Endothelial cell (in vitro differentiated cells): ENCODE measurements at regions not wholly inside any gene's neighbourhood (a gene's known extent, or its start where the extent isn't known, plus 50 kb on each side); places are given as distances from the start of the nearest gene placed in this dataset.
A peak's percentile ranks its signal among the peaks of the same experiment; 100 is the strongest.

Experiments used
- DNase-seq: peaks from one replicate; pipeline ENCODE4 v3.0.0; 2021; ENCODE audit warnings: low spot score
- H3K27ac Mint-ChIP-seq: one replicate; pipeline ENCODE4 v1.8.0; 2021; ENCODE audit warnings: mixed read lengths, inconsistent platforms; ENCODE audit not compliant: unreplicated experiment
- H3K27me3 Mint-ChIP-seq: one replicate; pipeline ENCODE4 v1.8.0; 2021; ENCODE audit warnings: mild to moderate bottlenecking, moderate library complexity, mixed read lengths, inconsistent platforms; ENCODE audit not compliant: unreplicated experiment
- H3K36me3 Mint-ChIP-seq: one replicate; pipeline ENCODE4 v1.8.0; 2021; ENCODE audit warnings: mild to moderate bottlenecking, low read depth, mixed read lengths, inconsistent platforms; ENCODE audit not compliant: unreplicated experiment
- H3K4me1 Mint-ChIP-seq: one replicate; pipeline ENCODE4 v1.8.0; 2021; ENCODE audit warnings: mild to moderate bottlenecking, mixed read lengths, inconsistent platforms; ENCODE audit not compliant: unreplicated experiment
- H3K4me3 Mint-ChIP-seq: one replicate; pipeline ENCODE4 v1.8.0; 2021; ENCODE audit warnings: mild to moderate bottlenecking, mixed read lengths, inconsistent platforms; ENCODE audit not compliant: unreplicated experiment
- H3K9me3 Mint-ChIP-seq: one replicate; pipeline ENCODE4 v1.8.0; 2021; ENCODE audit warnings: mixed read lengths, inconsistent platforms; ENCODE audit not compliant: unreplicated experiment
- TF ChIP-seq, protein P1 (sequence below): fragments of 200-600 bp; sonication (generic); IDR thresholded peaks from one replicate; pipeline ENCODE4 v1.5.0; 2021; ENCODE audit warnings: antibody characterized with exemption; ENCODE audit not compliant: unreplicated experiment

DNA sequence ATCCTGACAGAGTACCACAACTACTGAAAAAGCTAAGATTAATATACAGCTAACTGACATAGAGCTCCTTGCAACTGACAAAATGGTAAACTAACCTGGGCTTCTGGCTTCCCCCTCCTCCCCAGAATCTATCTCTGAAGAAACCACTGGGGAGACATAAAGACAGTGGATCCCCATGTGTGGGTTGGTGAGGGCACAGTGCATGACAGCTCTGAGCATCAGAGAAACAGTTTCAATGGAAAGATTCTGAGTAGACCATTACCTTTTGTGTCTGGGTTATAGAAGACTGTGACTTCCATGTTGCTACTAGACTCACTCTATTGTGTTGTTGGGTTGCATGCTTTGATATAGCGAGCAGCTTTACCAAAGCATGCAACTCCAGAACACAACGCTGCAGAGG is 247.4 kb downstream of the EFCAB11 start:
- Mint-ChIP-seq H3K4me1 (no peaks in the 10 kb centered on the region), H3K4me3 (no peak overlapping the region), H3K9me3 (no peaks in the 10 kb centered on the region), H3K27me3 (peaks cover 2% of the 10 kb centered on the region), H3K27ac (no peak overlapping the region), H3K36me3 (no peaks in the 10 kb centered on the region)
- DNase-seq, result no peak
- TF ChIP-seq, protein P1, sequence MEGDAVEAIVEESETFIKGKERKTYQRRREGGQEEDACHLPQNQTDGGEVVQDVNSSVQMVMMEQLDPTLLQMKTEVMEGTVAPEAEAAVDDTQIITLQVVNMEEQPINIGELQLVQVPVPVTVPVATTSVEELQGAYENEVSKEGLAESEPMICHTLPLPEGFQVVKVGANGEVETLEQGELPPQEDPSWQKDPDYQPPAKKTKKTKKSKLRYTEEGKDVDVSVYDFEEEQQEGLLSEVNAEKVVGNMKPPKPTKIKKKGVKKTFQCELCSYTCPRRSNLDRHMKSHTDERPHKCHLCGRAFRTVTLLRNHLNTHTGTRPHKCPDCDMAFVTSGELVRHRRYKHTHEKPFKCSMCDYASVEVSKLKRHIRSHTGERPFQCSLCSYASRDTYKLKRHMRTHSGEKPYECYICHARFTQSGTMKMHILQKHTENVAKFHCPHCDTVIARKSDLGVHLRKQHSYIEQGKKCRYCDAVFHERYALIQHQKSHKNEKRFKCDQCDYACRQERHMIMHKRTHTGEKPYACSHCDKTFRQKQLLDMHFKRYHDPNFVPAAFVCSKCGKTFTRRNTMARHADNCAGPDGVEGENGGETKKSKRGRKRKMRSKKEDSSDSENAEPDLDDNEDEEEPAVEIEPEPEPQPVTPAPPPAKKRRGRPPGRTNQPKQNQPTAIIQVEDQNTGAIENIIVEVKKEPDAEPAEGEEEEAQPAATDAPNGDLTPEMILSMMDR, result no peak

DNA sequence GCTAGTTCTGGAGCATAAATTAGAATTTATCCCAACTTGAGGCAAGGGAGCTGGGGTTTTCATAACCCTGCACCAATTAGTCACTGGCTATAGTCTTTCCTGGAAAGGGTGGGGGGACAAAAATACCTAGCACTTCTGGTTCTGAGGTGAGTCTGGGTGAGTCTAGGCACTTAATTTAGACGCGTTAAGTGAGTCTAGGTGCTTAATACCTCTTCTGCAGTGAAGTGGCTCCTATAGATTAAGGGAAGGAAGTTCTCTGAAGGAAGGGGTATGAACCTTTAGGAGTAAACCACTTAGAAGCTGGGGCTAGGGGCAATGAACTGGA is 251.7 kb downstream of the EFCAB11 start:
- Mint-ChIP-seq H3K9me3 (no peaks in the 10 kb centered on the region), H3K27ac (no peak overlapping the region), H3K4me3 (no peak overlapping the region), H3K27me3 (peaks cover 2% of the 10 kb centered on the region), H3K36me3 (no peaks in the 10 kb centered on the region), H3K4me1 (no peaks in the 10 kb centered on the region)
- TF ChIP-seq, protein P1, result no peak
- DNase-seq, result no peak

DNA sequence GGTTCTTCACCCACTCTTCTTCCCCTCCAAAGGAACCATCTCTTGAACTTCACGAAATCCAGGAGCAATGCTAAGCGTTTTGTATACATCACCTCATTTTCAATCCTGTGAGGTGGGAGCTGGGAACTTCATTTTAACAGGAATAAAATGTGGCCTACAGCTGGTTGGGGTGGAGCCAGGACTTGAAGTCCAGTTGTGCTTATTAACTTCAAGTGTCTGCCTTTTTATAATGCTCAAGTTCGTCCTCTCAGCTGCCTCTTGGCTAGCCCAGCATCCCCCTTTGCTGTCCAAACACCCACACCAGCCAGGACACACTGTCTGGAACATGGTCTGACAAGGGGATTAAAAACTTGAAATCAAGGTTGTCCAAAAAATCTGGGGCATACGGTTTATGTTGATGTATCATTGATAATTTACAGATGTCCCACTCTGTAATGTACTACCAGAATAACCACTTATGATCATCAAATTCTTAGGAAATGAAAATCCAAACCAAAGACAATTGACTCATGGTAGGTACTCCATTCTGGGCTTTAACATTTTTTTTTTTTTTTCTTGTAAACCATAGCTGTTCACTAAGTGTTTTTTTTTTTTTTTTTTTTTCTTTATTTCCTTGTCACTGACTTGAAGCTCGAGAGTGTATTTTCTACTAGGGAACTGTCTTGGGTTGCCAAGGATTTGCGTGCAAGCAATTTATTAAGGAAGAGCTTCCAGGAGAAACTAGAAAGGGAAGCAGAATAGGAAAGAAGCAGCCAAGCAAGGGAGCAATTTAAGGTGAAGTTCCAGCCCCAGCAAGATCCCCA is 252.3 kb downstream of the EFCAB11 start:
- TF ChIP-seq, protein P1, result no peak
- DNase-seq, result no peak
- peak overlapping the region; percentile 22 for H3K27ac Mint-ChIP-seq
- H3K4me3 Mint-ChIP-seq, result peak overlapping the region; percentile 19
- no peaks in the 10 kb centered on the region for H3K9me3 Mint-ChIP-seq
- no peaks in the 10 kb centered on the region for H3K36me3 Mint-ChIP-seq
- no peaks in the 10 kb centered on the region for H3K4me1 Mint-ChIP-seq
- peaks cover 2% of the 10 kb centered on the region for H3K27me3 Mint-ChIP-seq

DNA sequence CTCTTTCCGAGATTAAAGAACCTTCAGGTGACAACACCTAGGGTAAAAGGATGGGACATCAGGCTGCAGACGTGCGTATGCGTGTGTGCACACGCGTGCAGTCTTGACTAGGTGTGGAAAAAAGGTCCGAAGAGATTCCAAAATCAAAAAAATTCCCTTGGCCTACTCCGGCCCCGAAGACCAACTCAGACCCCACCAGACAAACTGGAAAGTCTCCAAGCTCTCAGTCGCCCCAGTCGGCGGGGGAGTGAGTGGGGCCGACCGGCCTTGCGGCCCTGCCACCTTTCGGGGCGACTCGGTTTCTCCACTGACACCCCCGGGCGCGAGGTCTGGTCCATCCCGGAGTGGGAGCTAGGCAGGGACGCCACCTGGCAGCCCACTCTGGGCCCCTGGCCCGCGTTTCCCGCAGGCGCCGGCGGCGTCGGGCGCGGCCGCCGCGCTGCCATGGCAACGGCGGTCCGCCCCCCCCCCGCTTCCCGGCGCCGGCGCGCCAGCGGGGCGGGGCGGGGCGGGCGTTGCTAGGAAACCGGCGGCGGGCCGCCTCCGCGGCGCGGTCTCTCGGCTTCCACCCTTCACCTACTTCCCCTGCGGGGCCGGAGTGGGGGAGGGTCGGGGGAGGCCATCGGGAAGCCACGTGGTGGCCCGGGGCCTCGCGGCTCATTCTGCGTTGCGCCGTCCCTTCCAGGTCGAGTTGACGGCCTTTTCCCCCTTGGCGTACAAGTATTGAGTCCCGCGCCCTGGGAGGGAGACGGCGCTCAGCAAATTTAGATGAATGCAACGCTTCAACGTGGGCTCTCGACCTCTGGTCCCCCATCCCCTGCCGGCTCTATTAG is 253.1 kb downstream of the EFCAB11 start:
- Mint-ChIP-seq H3K9me3 (no peaks in the 10 kb centered on the region), H3K4me1 (no peaks in the 10 kb centered on the region), H3K36me3 (no peaks in the 10 kb centered on the region), H3K4me3 (peak overlapping the region; percentile 69), H3K27me3 (peaks cover under 1% of the 10 kb centered on the region), H3K27ac (peak overlapping the region; percentile 0)
- DNase-seq, result peak; percentile 83
- TF ChIP-seq, protein P1, result no peak

DNA sequence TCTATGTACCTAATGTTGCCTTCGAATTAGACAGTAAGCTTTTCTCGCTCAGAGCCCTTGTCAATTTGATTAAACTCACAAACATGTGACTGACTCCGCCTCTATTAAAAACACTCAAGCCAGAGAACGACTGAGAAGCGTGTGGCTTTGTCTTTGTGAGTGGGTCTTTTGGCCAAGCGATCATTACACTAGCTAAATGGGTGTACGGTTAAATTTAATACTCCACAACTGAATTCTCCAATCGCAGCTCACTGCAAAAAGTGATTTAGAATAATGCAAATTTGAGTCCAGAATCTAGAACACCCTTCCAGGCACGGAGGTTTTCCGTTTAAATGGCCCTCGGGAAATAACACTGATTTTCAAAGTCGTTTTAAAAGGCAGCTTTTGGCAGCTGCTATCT is 253.7 kb downstream of the EFCAB11 start:
- no peak for DNase-seq
- Mint-ChIP-seq H3K9me3 (no peaks in the 10 kb centered on the region), H3K4me3 (peak overlapping the region; percentile 69), H3K27me3 (no peaks in the 10 kb centered on the region), H3K4me1 (no peaks in the 10 kb centered on the region), H3K27ac (no peak overlapping the region), H3K36me3 (no peaks in the 10 kb centered on the region)
- TF ChIP-seq, protein P1, result no peak
